HepG2 (cell line): ENCODE measurements at regions not wholly inside any gene's neighbourhood (a gene's known extent, or its start where the extent isn't known, plus 50 kb on each side); places are given as distances from the start of the nearest gene placed in this dataset.

ENCODE experiments used
- ATAC-seq: fragments of 200-7000 bp; cut with Tn5 transposase; 3 replicates; pipeline ENCODE4 v1.9.1; 2020; ENCODE audit warnings: mild to moderate bottlenecking, moderate library complexity
- BruUV-seq: library from RNA; stranded (reverse); fragments of 400-500 nt; replicated peaks from 2 replicates; lab custom pipeline; 2021; lab: Mats Ljungman, UMichigan
- CTCF ChIA-PET: fragments of 300-600 bp; formaldehyde crosslinking; extraction: SDS; loops from one replicate; lab custom pipeline; 2021; ENCODE audit warnings: low total read pairs, inconsistent platforms, low intra/inter-chr PET ratio; lab: Yijun Ruan, JAX
- POLR2A ChIA-PET: fragments of 350-600 bp; sonication (Branson Sonifier 250); formaldehyde crosslinking; loops from one replicate; lab custom pipeline; 2020; ENCODE audit warnings: antibody characterized with exemption, inconsistent platforms; lab: Yijun Ruan, JAX
- DNase-seq: peaks from one replicate; pipeline ENCODE4 v3.0.0-alpha.2; 2015; ENCODE audit warnings: low spot score
- FAIRE-seq: peaks from 3 replicates; lab custom pipeline; 2011; peaks lifted over from hg19 to GRCh38; lab: Jason Lieb, UNC
- H2AFZ ChIP-seq: one replicate; pipeline ENCODE4 v1.6.1; 2011; ENCODE audit warnings: low read length, inconsistent platforms
- H3K27ac ChIP-seq: fragments of 300-600 bp; 3 replicates; pipeline ENCODE4 v1.8.0; 2011; ENCODE audit warnings: mixed run types, mild to moderate bottlenecking, mixed read lengths, low read length, inconsistent platforms; ENCODE audit not compliant: insufficient read depth; ENCODE audit errors: extremely low read length
- H3K27me3 ChIP-seq, 2 experiments: fragments of 200-600 bp in 1 of 2; 2 replicates in 1 of 2; 3 replicates in 1 of 2; pipeline versions ENCODE4 v1.6.0 to v1.8.0; 2011; ENCODE audit warnings: low read length in 2 of 2, mild to moderate bottlenecking in 2 of 2, moderate library complexity in 2 of 2, inconsistent platforms in 1 of 2; ENCODE audit not compliant: insufficient read depth in 2 of 2, control insufficient read depth in 1 of 2
- H3K36me3 ChIP-seq, 2 experiments: fragments of 200-600 bp in 1 of 2; replicated peaks in 1 of 2; 2 replicates in 1 of 2; 3 replicates in 1 of 2; pipeline versions ENCODE4 v1.5.1 to v1.8.0; 2011; ENCODE audit warnings: low read length in 2 of 2, inconsistent platforms in 1 of 2; ENCODE audit not compliant: insufficient read depth in 2 of 2, control insufficient read depth in 1 of 2
- H3K4me1 ChIP-seq: 2 replicates; pipeline ENCODE4 v1.5.1; 2012; ENCODE audit warnings: low read length, inconsistent platforms; ENCODE audit not compliant: insufficient read depth
- H3K4me2 ChIP-seq: 2 replicates; pipeline ENCODE4 v1.6.0; 2011; ENCODE audit warnings: low read depth, low read length, inconsistent platforms
- H3K4me3 ChIP-seq, 3 experiments: fragments of 200-600 bp in 1 of 3; sonication (generic), shearing (Covaris generic) in 1 of 3; replicated peaks in 1 of 3; 2 replicates each; pipeline ENCODE4 v1.5.1; 2011 to 2016; ENCODE audit warnings: low read length in 3 of 3, inconsistent platforms in 2 of 3, low read depth in 2 of 3, mild to moderate bottlenecking in 2 of 3, control low read depth in 1 of 3, mixed read lengths in 1 of 3; ENCODE audit not compliant: insufficient read depth in 1 of 3
- H3K79me2 ChIP-seq: one replicate; pipeline ENCODE4 v1.6.1; 2011; ENCODE audit warnings: low read length, inconsistent platforms; ENCODE audit not compliant: insufficient read depth
- H3K9ac ChIP-seq: 2 replicates; pipeline ENCODE4 v1.6.0; 2011; ENCODE audit warnings: mild to moderate bottlenecking, low read depth, low read length, inconsistent platforms; ENCODE audit not compliant: insufficient read depth
- H3K9me3 ChIP-seq: 2 replicates; pipeline ENCODE4 v1.5.1; 2012; ENCODE audit warnings: mild to moderate bottlenecking, low read length
- H4K20me1 ChIP-seq: 2 replicates; pipeline ENCODE4 v1.6.0; 2011; ENCODE audit warnings: inconsistent platforms, mild to moderate bottlenecking, low read length, moderate library complexity; ENCODE audit not compliant: insufficient read depth
- HDAC2 ChIP-seq: sonication (generic); formaldehyde crosslinking; IDR thresholded peaks from 2 replicates; pipeline ENCODE4 v1.4.0; 2020; ENCODE audit warnings: missing genetic modification reagents
- PLRG1 ChIP-seq: fragments of 450-650 bp; conservative IDR thresholded peaks from 2 replicates; pipeline ENCODE4 v1.6.1; 2016
- RAD21 ChIP-seq: fragments of 450-650 bp; formaldehyde crosslinking; IDR thresholded peaks from 2 replicates; pipeline ENCODE4 v1.5.0; 2020; ENCODE audit warnings: mild to moderate bottlenecking
- SNAPC2 ChIP-seq: sonication (generic); formaldehyde crosslinking; IDR thresholded peaks from 2 replicates; pipeline ENCODE4 v1.8.1; 2022; ENCODE audit warnings: mild to moderate bottlenecking, missing genetic modification reagents
- XBP1 ChIP-seq: sonication (generic); formaldehyde crosslinking; IDR thresholded peaks from 2 replicates; pipeline ENCODE4 v1.5.0; 2020; ENCODE audit warnings: missing genetic modification reagents
- ZNF674 ChIP-seq: sonication (generic); formaldehyde crosslinking; IDR thresholded peaks from 2 replicates; pipeline ENCODE4 v1.5.0; 2020; ENCODE audit warnings: low read depth, mild to moderate bottlenecking, missing genetic modification reagents
- WGBS: methylation state at CpG from one replicate; pipeline ENCODE4 v1.1.6; 2017; ENCODE audit warnings: low lambda C conversion rate; 5-methylcytosine and 5-hydroxymethylcytosine counted together
- in situ Hi-C: cut with HindIII; loops from 2 replicates; pipeline ENCODE4 v1.10.0; 2017; ENCODE audit warnings: low pct_unique_long_range_greater_than_20kb; ENCODE audit not compliant: extremely low pct_ligation_motif_present
- intact Hi-C: fragments of 100-400 bp; cut with micrococcal nuclease; formaldehyde crosslinking; loops from one replicate; pipeline ENCODE4 v1.10.0; 2022; ENCODE audit not compliant: unreplicated experiment
- TF ChIP-seq, protein P1 (sequence below): sonication (generic); formaldehyde crosslinking; IDR thresholded peaks from 2 replicates; pipeline ENCODE4 v1.5.1; 2020; ENCODE audit warnings: mild to moderate bottlenecking, missing genetic modification reagents, borderline replicate concordance
- TF ChIP-seq, protein P2 (sequence below): sonication (generic); formaldehyde crosslinking; conservative IDR thresholded peaks from 2 replicates; pipeline ENCODE4 v1.4.0; 2020; ENCODE audit warnings: missing genetic modification reagents
- TF ChIP-seq, protein P3 (sequence below): fragments of 450-650 bp; IDR thresholded peaks from 2 replicates; pipeline ENCODE4 v1.6.1; 2017; ENCODE audit warnings: mild to moderate bottlenecking
- TF ChIP-seq, protein P4 (sequence below): sonication (generic); formaldehyde crosslinking; IDR thresholded peaks from 2 replicates; pipeline ENCODE4 v1.8.1; 2023; ENCODE audit warnings: mild to moderate bottlenecking, missing genetic modification reagents
- TF ChIP-seq, protein P5 (sequence below): sonication (generic); formaldehyde crosslinking; IDR thresholded peaks from 2 replicates; pipeline ENCODE4 v1.5.0; 2020; ENCODE audit warnings: missing genetic modification reagents

DNA sequence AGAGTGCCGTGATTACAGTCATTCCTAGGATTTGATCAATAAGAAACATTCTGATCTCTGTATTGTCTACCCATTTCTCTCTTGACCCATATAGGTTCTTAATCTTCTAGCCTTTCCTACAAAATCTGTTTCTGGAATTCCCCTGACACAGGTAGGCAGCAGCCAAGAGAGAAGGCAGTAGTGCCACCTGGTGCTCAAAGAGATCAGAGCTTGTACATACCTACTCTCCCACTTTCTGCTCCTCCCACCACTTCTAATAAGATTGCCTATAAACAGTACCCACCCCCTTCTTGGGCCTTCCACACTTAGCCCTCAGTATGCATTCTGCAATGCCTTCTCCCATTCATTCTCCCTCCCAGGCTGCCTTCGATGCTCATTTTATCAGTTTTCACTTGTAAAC, 117.4 kb upstream of the RORB start (continued):
- 0 out of 2 replicates have a peak, but pooled peaks have one; percentile 43 for TF ChIP-seq RAD21 (CRISPR knock-in tag)
- no peak for TF ChIP-seq SNAPC2 (CRISPR knock-in tag)

DNA sequence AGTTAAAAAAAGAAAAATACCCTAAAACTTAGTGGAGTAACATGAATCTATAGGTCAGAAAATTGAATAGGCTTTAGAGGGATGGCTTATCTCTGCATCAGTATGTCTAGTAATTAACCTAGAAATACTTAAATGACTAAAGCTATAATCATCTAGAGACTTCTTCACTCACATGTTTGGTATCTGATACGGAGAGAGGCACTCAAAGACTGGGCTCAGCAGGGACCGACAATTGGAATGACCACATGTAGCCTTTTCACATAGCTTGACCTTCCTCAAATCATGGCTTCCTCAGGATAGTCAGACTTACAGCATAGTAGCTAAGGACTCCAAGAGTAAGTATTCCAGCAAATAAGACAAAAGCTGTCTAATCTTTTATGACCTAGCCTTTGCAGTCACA, 105.3 kb upstream of the RORB start:
- in situ Hi-C loops (no loop called here), intact Hi-C loops (no loop called here)
- Histone ChIP-seq H3K36me3 (no peaks in the 10 kb centered on the region), H4K20me1 (no peaks in the 10 kb centered on the region), H3K4me2 (no peak overlapping the region), H2AFZ (no peak overlapping the region), H3K9me3 (no peaks in the 10 kb centered on the region), H3K79me2 (no peaks in the 10 kb centered on the region), H3K9ac (no peak overlapping the region), H3K27me3 (no peaks in the 10 kb centered on the region), H3K4me3 (no peak overlapping the region), H3K4me1 (no peaks in the 10 kb centered on the region), H3K27ac (no peak overlapping the region)
- FAIRE-seq (no peak), ATAC-seq (no peak), DNase-seq (no peak)
- ChIA-PET CTCF (no interaction called here), POLR2A (no interaction called here)
- WGBS: 21% methylated on average over 2 of the region's 2 CpGs
- BruUV-seq: no TSS peak
- TF ChIP-seq, protein P1, sequence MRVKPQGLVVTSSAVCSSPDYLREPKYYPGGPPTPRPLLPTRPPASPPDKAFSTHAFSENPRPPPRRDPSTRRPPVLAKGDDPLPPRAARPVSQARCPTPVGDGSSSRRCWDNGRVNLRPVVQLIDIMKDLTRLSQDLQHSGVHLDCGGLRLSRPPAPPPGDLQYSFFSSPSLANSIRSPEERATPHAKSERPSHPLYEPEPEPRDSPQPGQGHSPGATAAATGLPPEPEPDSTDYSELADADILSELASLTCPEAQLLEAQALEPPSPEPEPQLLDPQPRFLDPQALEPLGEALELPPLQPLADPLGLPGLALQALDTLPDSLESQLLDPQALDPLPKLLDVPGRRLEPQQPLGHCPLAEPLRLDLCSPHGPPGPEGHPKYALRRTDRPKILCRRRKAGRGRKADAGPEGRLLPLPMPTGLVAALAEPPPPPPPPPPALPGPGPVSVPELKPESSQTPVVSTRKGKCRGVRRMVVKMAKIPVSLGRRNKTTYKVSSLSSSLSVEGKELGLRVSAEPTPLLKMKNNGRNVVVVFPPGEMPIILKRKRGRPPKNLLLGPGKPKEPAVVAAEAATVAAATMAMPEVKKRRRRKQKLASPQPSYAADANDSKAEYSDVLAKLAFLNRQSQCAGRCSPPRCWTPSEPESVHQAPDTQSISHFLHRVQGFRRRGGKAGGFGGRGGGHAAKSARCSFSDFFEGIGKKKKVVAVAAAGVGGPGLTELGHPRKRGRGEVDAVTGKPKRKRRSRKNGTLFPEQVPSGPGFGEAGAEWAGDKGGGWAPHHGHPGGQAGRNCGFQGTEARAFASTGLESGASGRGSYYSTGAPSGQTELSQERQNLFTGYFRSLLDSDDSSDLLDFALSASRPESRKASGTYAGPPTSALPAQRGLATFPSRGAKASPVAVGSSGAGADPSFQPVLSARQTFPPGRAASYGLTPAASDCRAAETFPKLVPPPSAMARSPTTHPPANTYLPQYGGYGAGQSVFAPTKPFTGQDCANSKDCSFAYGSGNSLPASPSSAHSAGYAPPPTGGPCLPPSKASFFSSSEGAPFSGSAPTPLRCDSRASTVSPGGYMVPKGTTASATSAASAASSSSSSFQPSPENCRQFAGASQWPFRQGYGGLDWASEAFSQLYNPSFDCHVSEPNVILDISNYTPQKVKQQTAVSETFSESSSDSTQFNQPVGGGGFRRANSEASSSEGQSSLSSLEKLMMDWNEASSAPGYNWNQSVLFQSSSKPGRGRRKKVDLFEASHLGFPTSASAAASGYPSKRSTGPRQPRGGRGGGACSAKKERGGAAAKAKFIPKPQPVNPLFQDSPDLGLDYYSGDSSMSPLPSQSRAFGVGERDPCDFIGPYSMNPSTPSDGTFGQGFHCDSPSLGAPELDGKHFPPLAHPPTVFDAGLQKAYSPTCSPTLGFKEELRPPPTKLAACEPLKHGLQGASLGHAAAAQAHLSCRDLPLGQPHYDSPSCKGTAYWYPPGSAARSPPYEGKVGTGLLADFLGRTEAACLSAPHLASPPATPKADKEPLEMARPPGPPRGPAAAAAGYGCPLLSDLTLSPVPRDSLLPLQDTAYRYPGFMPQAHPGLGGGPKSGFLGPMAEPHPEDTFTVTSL: no peak
- TF ChIP-seq XBP1 (CRISPR knock-in tag) (no peak), ZNF674 (CRISPR knock-in tag) (no peak), HDAC2 (CRISPR knock-in tag) (no peak), PLRG1 (no peak)
- TF ChIP-seq, protein P2, sequence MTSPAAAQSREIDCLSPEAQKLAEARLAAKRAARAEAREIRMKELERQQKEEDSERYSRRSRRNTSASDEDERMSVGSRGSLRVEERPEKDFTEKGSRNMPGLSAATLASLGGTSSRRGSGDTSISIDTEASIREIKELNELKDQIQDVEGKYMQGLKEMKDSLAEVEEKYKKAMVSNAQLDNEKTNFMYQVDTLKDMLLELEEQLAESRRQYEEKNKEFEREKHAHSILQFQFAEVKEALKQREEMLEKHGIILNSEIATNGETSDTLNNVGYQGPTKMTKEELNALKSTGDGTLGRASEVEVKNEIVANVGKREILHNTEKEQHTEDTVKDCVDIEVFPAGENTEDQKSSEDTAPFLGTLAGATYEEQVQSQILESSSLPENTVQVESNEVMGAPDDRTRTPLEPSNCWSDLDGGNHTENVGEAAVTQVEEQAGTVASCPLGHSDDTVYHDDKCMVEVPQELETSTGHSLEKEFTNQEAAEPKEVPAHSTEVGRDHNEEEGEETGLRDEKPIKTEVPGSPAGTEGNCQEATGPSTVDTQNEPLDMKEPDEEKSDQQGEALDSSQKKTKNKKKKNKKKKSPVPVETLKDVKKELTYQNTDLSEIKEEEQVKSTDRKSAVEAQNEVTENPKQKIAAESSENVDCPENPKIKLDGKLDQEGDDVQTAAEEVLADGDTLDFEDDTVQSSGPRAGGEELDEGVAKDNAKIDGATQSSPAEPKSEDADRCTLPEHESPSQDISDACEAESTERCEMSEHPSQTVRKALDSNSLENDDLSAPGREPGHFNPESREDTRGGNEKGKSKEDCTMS (CRISPR knock-in tag): no peak
- TF ChIP-seq, protein P3, sequence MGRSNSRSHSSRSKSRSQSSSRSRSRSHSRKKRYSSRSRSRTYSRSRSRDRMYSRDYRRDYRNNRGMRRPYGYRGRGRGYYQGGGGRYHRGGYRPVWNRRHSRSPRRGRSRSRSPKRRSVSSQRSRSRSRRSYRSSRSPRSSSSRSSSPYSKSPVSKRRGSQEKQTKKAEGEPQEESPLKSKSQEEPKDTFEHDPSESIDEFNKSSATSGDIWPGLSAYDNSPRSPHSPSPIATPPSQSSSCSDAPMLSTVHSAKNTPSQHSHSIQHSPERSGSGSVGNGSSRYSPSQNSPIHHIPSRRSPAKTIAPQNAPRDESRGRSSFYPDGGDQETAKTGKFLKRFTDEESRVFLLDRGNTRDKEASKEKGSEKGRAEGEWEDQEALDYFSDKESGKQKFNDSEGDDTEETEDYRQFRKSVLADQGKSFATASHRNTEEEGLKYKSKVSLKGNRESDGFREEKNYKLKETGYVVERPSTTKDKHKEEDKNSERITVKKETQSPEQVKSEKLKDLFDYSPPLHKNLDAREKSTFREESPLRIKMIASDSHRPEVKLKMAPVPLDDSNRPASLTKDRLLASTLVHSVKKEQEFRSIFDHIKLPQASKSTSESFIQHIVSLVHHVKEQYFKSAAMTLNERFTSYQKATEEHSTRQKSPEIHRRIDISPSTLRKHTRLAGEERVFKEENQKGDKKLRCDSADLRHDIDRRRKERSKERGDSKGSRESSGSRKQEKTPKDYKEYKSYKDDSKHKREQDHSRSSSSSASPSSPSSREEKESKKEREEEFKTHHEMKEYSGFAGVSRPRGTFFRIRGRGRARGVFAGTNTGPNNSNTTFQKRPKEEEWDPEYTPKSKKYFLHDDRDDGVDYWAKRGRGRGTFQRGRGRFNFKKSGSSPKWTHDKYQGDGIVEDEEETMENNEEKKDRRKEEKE: no peak
- TF ChIP-seq, protein P4, sequence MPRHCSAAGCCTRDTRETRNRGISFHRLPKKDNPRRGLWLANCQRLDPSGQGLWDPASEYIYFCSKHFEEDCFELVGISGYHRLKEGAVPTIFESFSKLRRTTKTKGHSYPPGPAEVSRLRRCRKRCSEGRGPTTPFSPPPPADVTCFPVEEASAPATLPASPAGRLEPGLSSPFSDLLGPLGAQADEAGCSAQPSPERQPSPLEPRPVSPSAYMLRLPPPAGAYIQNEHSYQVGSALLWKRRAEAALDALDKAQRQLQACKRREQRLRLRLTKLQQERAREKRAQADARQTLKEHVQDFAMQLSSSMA (CRISPR knock-in tag): no peak
- TF ChIP-seq, protein P5, sequence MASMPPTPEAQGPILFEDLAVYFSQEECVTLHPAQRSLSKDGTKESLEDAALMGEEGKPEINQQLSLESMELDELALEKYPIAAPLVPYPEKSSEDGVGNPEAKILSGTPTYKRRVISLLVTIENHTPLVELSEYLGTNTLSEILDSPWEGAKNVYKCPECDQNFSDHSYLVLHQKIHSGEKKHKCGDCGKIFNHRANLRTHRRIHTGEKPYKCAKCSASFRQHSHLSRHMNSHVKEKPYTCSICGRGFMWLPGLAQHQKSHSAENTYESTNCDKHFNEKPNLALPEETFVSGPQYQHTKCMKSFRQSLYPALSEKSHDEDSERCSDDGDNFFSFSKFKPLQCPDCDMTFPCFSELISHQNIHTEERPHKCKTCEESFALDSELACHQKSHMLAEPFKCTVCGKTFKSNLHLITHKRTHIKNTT: no peak
